DOHH2 (cell line): ENCODE measurements at regions not wholly inside any gene's neighbourhood (a gene's known extent, or its start where the extent isn't known, plus 50 kb on each side); places are given as distances from the start of the nearest gene placed in this dataset.

Experiments
- H3F3A ChIP-seq: fragments of 200-600 bp; sonication (generic), shearing (Covaris generic); 2 replicates; pipeline ENCODE4 v1.6.0; 2016; ENCODE audit warnings: antibody characterized with exemption, mild to moderate bottlenecking; ENCODE audit not compliant: control insufficient read depth, insufficient read depth
- H3K27ac ChIP-seq: fragments of 200-600 bp; sonication (generic); 2 replicates; pipeline ENCODE4 v1.5.1; 2014; ENCODE audit warnings: low read depth, mild to moderate bottlenecking, low read length, moderate library complexity
- H3K27me3 ChIP-seq: fragments of 200-600 bp; sonication (generic); 2 replicates; pipeline ENCODE4 v1.6.1; 2014; ENCODE audit warnings: mild to moderate bottlenecking, low read length, mixed read lengths; ENCODE audit not compliant: control insufficient read depth
- H3K36me3 ChIP-seq: fragments of 200-600 bp; sonication (generic); 2 replicates; pipeline ENCODE4 v1.6.1; 2014; ENCODE audit warnings: mild to moderate bottlenecking, low read length, moderate library complexity, mixed read lengths; ENCODE audit not compliant: control insufficient read depth
- H3K4me1 ChIP-seq: fragments of 200-600 bp; sonication (generic); 2 replicates; pipeline ENCODE4 v1.6.1; 2014; ENCODE audit warnings: mild to moderate bottlenecking, low read length, mixed read lengths; ENCODE audit not compliant: control insufficient read depth
- H3K4me2 ChIP-seq: fragments of 200-600 bp; sonication (generic); 2 replicates; pipeline ENCODE4 v1.6.0; 2014; ENCODE audit warnings: mild to moderate bottlenecking, low read length, moderate library complexity
- H3K4me3 ChIP-seq: fragments of 200-600 bp; sonication (generic); 2 replicates; pipeline ENCODE4 v1.5.1; 2014; ENCODE audit warnings: mild to moderate bottlenecking, low read length, mixed read lengths
- H3K79me2 ChIP-seq: fragments of 200-600 bp; sonication (generic); 2 replicates; pipeline ENCODE4 v1.6.1; 2014; ENCODE audit warnings: mild to moderate bottlenecking, low read length, mixed read lengths; ENCODE audit not compliant: control insufficient read depth
- H3K9me2 ChIP-seq: fragments of 200-600 bp; sonication (generic); replicated peaks from 2 replicates; pipeline ENCODE4 v1.6.1; 2014; ENCODE audit warnings: mild to moderate bottlenecking, low read length, mixed read lengths; ENCODE audit not compliant: control insufficient read depth
- H3K9me3 ChIP-seq: fragments of 200-600 bp; sonication (generic); 2 replicates; pipeline ENCODE4 v1.6.1; 2014; ENCODE audit warnings: antibody characterized with exemption, low read length, mixed read lengths; ENCODE audit not compliant: control insufficient read depth, insufficient read depth
- H4K20me1 ChIP-seq: fragments of 200-600 bp; sonication (generic); 2 replicates; pipeline ENCODE4 v1.6.0; 2014; ENCODE audit warnings: low read depth, mild to moderate bottlenecking, antibody characterized with exemption, low read length, moderate library complexity; ENCODE audit not compliant: control insufficient read depth, insufficient read depth
- EZH2phosphoT487 ChIP-seq: fragments of 200-600 bp; sonication (generic); IDR thresholded peaks from 2 replicates; pipeline ENCODE4 v1.6.1; 2017; ENCODE audit warnings: borderline replicate concordance, mild to moderate bottlenecking, antibody characterized with exemption, low read length, moderate library complexity, mixed read lengths
- TF ChIP-seq, protein P1 (sequence below): fragments of 200-600 bp; sonication (generic); IDR thresholded peaks from one replicate; pipeline ENCODE4 v1.5.1; 2014; ENCODE audit warnings: antibody characterized with exemption, mild to moderate bottlenecking, low read depth, low read length; ENCODE audit not compliant: poor library complexity, severe bottlenecking

- H3K79me2 ChIP-seq = no peaks in the 10 kb centered on the region
- no peaks in the 10 kb centered on the region for H4K20me1 ChIP-seq
- no peak overlapping the region for H3K4me3 ChIP-seq
- H3K4me2 ChIP-seq = no peak overlapping the region
- no peaks in the 10 kb centered on the region for H3K9me3 ChIP-seq
- no peaks in the 10 kb centered on the region for H3K4me1 ChIP-seq
- H3K27ac ChIP-seq = no peak overlapping the region
- no peaks in the 10 kb centered on the region for H3K36me3 ChIP-seq
- H3F3A ChIP-seq = no peaks in the 10 kb centered on the region
- no peaks in the 10 kb centered on the region for H3K9me2 ChIP-seq
- 0 out of 2 replicates have a peak, but pooled peaks cover 3% of the 10 kb centered on the region for H3K27me3 ChIP-seq
- TF ChIP-seq EZH2phosphoT487 = no peak
- TF ChIP-seq, protein P1, sequence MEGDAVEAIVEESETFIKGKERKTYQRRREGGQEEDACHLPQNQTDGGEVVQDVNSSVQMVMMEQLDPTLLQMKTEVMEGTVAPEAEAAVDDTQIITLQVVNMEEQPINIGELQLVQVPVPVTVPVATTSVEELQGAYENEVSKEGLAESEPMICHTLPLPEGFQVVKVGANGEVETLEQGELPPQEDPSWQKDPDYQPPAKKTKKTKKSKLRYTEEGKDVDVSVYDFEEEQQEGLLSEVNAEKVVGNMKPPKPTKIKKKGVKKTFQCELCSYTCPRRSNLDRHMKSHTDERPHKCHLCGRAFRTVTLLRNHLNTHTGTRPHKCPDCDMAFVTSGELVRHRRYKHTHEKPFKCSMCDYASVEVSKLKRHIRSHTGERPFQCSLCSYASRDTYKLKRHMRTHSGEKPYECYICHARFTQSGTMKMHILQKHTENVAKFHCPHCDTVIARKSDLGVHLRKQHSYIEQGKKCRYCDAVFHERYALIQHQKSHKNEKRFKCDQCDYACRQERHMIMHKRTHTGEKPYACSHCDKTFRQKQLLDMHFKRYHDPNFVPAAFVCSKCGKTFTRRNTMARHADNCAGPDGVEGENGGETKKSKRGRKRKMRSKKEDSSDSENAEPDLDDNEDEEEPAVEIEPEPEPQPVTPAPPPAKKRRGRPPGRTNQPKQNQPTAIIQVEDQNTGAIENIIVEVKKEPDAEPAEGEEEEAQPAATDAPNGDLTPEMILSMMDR = no peak
Observed at GRCh38 chr14:38880643-38881524, 222.2 kb downstream of the SEC23A start.

DNA sequence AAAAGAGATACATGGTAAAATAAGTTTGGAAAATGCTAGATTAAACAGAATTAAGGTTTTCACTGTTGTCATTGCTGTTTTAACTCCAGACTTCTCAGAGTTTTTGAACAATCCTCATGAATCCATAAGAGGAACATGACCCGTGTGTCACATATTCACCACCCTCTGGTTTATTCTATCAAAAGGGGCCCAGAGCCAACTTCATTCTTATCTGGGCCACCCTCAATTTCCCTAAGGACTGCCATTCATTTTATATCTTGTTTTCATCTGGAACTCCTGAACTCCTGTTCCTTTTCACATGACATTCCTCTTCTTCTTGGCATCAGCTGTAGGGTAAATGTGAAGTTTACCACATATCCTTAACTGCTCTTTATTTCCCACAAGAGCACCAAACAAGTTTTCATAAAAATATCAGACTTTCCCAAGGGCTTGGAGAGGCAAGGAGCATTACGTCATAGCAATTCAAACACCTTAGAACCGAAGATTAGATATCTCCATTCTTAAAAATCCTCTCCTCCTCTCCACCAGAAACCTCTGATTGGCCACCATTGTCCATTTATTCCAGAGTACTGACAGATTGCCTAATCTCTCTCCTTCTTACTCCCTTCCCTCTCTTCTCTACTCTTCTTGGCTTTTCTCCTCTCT lies 225.2 kb downstream of the SEC23A start:
- no peaks in the 10 kb centered on the region for H3K4me1 ChIP-seq
- no peaks in the 10 kb centered on the region for H3K9me2 ChIP-seq
- H3F3A ChIP-seq = no peaks in the 10 kb centered on the region
- H3K27ac ChIP-seq = no peak overlapping the region
- TF ChIP-seq EZH2phosphoT487 = no peak
- TF ChIP-seq, protein P1 = no peak
- 0 out of 2 replicates have a peak, but pooled peaks cover 3% of the 10 kb centered on the region for H3K27me3 ChIP-seq
- no peaks in the 10 kb centered on the region for H3K79me2 ChIP-seq
- H3K36me3 ChIP-seq = no peaks in the 10 kb centered on the region
- H3K4me2 ChIP-seq = no peak overlapping the region
- no peak overlapping the region for H3K4me3 ChIP-seq
- no peaks in the 10 kb centered on the region for H3K9me3 ChIP-seq
- no peaks in the 10 kb centered on the region for H4K20me1 ChIP-seq

- Histone ChIP-seq H3K36me3 (no peaks in the 10 kb centered on the region), H3K27ac (no peak overlapping the region), H3K9me3 (no peaks in the 10 kb centered on the region), H3F3A (no peaks in the 10 kb centered on the region), H3K79me2 (no peaks in the 10 kb centered on the region), H3K4me2 (no peak overlapping the region), H3K4me3 (no peak overlapping the region), H3K9me2 (no peaks in the 10 kb centered on the region), H4K20me1 (no peaks in the 10 kb centered on the region), H3K27me3 (0 out of 2 replicates have a peak, but pooled peaks cover 3% of the 10 kb centered on the region), H3K4me1 (no peaks in the 10 kb centered on the region)
- TF ChIP-seq, protein P1 = no peak
- no peak for TF ChIP-seq EZH2phosphoT487
Observed at GRCh38 chr14:38874721-38875120, 228.3 kb downstream of the SEC23A start.
